IMR-90 (cell line): ENCODE measurements at regions not wholly inside any gene's neighbourhood (a gene's known extent, or its start where the extent isn't known, plus 50 kb on each side); places are given as distances from the start of the nearest gene placed in this dataset.

ENCODE experiments used
- CTCF ChIP-seq: conservative IDR thresholded peaks from 2 replicates; pipeline ENCODE4 v1.5.1; 2012; ENCODE audit warnings: mild to moderate bottlenecking, low read depth, low read length, improper control_type of control experiment
- MAFK ChIP-seq: IDR thresholded peaks from 2 replicates; pipeline ENCODE4 v1.6.1; 2012; ENCODE audit warnings: low read depth, low read length, improper control_type of control experiment
- MAZ ChIP-seq: IDR thresholded peaks from 2 replicates; pipeline ENCODE4 v1.6.1; 2012; ENCODE audit warnings: low read depth, mild to moderate bottlenecking, low read length, improper control_type of control experiment, moderate library complexity, borderline replicate concordance
- NFE2L2 ChIP-seq: fragments of 150-350 bp; IDR thresholded peaks from 2 replicates; pipeline ENCODE4 v1.6.1; 2016; ENCODE audit warnings: low read depth, mild to moderate bottlenecking, low read length
- POLR2A ChIP-seq: IDR thresholded peaks from 2 replicates; pipeline ENCODE4 v1.6.1; 2012; ENCODE audit warnings: mild to moderate bottlenecking, low read depth, low read length
- RAD21 ChIP-seq: IDR thresholded peaks from 2 replicates; pipeline ENCODE4 v1.6.1; 2012; ENCODE audit warnings: low read length, improper control_type of control experiment
- RCOR1 ChIP-seq: IDR thresholded peaks from 2 replicates; pipeline ENCODE4 v1.6.1; 2012; ENCODE audit warnings: mild to moderate bottlenecking, low read length, improper control_type of control experiment; ENCODE audit not compliant: insufficient replicate concordance

GRCh38 chr10:47175181-47176123 lies 124.5 kb upstream of the GDF10 start:
- no peak for TF ChIP-seq CTCF
- no peak for TF ChIP-seq RAD21
- no peak for TF ChIP-seq MAZ
- no peak for TF ChIP-seq RCOR1
- no peak for TF ChIP-seq POLR2A
- no peak for TF ChIP-seq MAFK
- TF ChIP-seq NFE2L2 = no peak
